ENCODE measurements at regions not wholly inside any gene's neighbourhood (a gene's known extent, or its start where the extent isn't known, plus 50 kb on each side); places are given as distances from the start of the nearest gene placed in this dataset.
"Not testable (repeated sequence)": the region's sequence is repeated elsewhere in the genome, so short reads cannot be mapped to it uniquely, and the experiment has no call there.

GRCh38 chr20:54323227-54323734 lies 115.4 kb downstream of the PFDN4 start:
- no peak for DNase-seq (ENCODE audit: low read depth in 3 of 3, low spot score in 2 of 3)

- DNase-seq (ENCODE audit: low read depth in 3 of 3, low spot score in 2 of 3): no peak
Observed at GRCh38 chr20:54324041-54324440, 116.2 kb downstream of the PFDN4 start.

GRCh38 chr20:54324652-54325285 lies 116.9 kb downstream of the PFDN4 start:
- DNase-seq (ENCODE audit: low read depth in 3 of 3, low spot score in 2 of 3): no peak

- DNase-seq (ENCODE audit: low read depth in 3 of 3, low spot score in 2 of 3): no peak
Observed at GRCh38 chr20:54335299-54335698, 127.4 kb downstream of the PFDN4 start.

- DNase-seq (ENCODE audit: low read depth in 3 of 3, low spot score in 2 of 3): no peak
Observed at GRCh38 chr20:54337144-54337543, 129.3 kb downstream of the PFDN4 start.

- DNase-seq (ENCODE audit: low read depth in 3 of 3, low spot score in 2 of 3): no peak
Observed at GRCh38 chr20:54339093-54339492, 131.2 kb downstream of the PFDN4 start.

- no peak for DNase-seq (ENCODE audit: low read depth in 3 of 3, low spot score in 2 of 3)
Observed at GRCh38 chr20:54340206-54340605, 132.3 kb downstream of the PFDN4 start.

- no peak for DNase-seq (ENCODE audit: low read depth in 3 of 3, low spot score in 2 of 3)
Observed at GRCh38 chr20:54340667-54341081, 132.8 kb downstream of the PFDN4 start.

GRCh38 chr20:54342258-54342920 lies 133.0 kb upstream of the DOK5 start:
- no peak for DNase-seq (ENCODE audit: low read depth in 3 of 3, low spot score in 2 of 3)

GRCh38 chr20:54343099-54343498 lies 132.3 kb upstream of the DOK5 start:
- DNase-seq (ENCODE audit: low read depth in 3 of 3, low spot score in 2 of 3): no peak

GRCh38 chr20:54343634-54344033 lies 131.8 kb upstream of the DOK5 start:
- no peak for DNase-seq (ENCODE audit: low read depth in 3 of 3, low spot score in 2 of 3)

- no peak for DNase-seq (ENCODE audit: low read depth in 3 of 3, low spot score in 2 of 3)
Observed at GRCh38 chr20:54344832-54345231, 130.6 kb upstream of the DOK5 start.

- no peak for DNase-seq (ENCODE audit: low read depth in 3 of 3, low spot score in 2 of 3)
Observed at GRCh38 chr20:54345301-54345724, 130.1 kb upstream of the DOK5 start.

- DNase-seq (ENCODE audit: low read depth in 3 of 3, low spot score in 2 of 3): no peak
Observed at GRCh38 chr20:54345821-54346220, 129.6 kb upstream of the DOK5 start.

GRCh38 chr20:54346276-54346675 lies 129.1 kb upstream of the DOK5 start:
- no peak for DNase-seq (ENCODE audit: low read depth in 3 of 3, low spot score in 2 of 3)

- no peak for DNase-seq (ENCODE audit: low read depth in 3 of 3, low spot score in 2 of 3)
Observed at GRCh38 chr20:54347166-54347833, 128.1 kb upstream of the DOK5 start.

- no peak for DNase-seq (ENCODE audit: low read depth in 3 of 3, low spot score in 2 of 3)
Observed at GRCh38 chr20:54350415-54350814, 125.0 kb upstream of the DOK5 start.

GRCh38 chr20:54351371-54352136 lies 123.8 kb upstream of the DOK5 start:
- no peak for DNase-seq (ENCODE audit: low read depth in 3 of 3, low spot score in 2 of 3)

GRCh38 chr20:54352541-54352940 lies 122.9 kb upstream of the DOK5 start:
- not testable (repeated sequence) for DNase-seq (ENCODE audit: low read depth in 3 of 3, low spot score in 2 of 3)

- no peak for DNase-seq (ENCODE audit: low read depth in 3 of 3, low spot score in 2 of 3)
Observed at GRCh38 chr20:54353292-54353691, 122.1 kb upstream of the DOK5 start.

- DNase-seq (ENCODE audit: low read depth in 3 of 3, low spot score in 2 of 3): no peak
Observed at GRCh38 chr20:54355631-54356280, 119.6 kb upstream of the DOK5 start.

All from right renal cortex interstitium (tissue), 3 donors.